ENCODE measurements at regions not wholly inside any gene's neighbourhood (a gene's known extent, or its start where the extent isn't known, plus 50 kb on each side); places are given as distances from the start of the nearest gene placed in this dataset.

GRCh38 chr6:137737836-137738596 lies 129.0 kb upstream of the TNFAIP3 start:
- no peak for DNase-seq

DNA sequence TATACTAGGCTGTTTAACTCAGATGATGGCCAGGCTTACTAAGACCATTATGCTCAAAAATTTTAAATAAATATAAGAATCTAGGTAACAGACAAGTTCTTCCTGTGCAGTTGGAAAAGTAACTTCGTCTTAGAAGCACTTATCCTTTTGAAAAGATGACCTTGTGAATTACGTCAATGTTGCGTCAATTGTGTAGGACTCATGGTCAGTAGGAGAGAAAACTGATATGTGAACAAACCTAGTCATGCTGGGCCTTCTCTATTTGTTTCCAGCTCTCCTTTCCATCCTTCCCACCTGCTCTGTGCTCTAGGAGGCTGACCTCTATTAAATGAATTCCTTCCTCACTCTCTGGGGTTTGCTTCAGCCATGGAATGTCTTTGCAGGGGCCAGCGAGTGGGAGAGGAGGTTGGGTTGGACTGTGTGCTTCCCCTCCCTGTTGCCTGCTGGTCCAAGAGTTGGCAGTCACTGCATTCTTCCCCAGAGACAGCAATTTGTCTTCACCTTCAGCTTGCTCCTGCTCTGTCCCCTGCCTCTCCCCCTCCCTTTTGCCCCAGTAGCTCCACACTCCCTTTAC lies 128.0 kb upstream of the TNFAIP3 start:
- DNase-seq = no peak

GRCh38 chr6:137739544-137739943 lies 127.5 kb upstream of the TNFAIP3 start:
- no peak for DNase-seq

- DNase-seq = no peak
Observed at GRCh38 chr6:137740091-137740755, 126.8 kb upstream of the TNFAIP3 start.

DNA sequence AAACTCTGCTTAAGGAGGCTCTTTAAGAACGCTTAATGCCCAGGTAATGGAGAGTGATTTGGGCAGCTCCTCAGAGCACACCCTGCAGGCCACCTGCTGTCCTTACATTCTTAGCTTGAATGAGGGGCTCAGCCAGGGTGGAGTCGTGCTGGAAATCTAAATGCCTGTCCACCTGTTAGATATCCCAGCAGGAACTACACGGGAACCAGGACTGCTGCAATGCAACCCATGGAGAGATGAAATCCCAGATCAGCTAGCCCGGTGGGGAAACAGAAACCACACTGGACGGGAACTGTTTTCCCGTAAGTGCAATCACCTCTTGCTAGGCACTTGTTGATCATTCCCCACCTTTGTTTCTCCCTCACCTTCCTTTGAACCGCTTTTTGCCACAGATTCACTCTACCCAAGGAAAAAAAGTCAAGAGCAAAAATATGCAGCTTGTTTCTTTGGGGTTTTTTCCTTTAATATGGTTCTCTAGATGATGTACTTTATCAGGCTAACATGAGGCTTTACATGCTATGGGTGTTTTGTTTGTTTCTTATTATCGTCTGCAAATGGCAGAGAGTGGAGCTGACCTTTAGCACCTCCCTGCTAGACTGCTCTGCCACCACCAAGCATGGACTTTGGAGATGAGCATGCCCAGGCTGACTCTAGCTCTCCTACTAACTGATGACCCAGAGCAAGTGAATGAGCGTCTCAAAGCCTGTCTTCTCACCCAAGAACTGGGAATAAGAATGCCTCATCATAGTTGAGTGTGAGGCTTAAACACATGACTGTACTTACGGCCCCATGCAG lies 125.9 kb upstream of the TNFAIP3 start:
- DNase-seq = no peak

DNA sequence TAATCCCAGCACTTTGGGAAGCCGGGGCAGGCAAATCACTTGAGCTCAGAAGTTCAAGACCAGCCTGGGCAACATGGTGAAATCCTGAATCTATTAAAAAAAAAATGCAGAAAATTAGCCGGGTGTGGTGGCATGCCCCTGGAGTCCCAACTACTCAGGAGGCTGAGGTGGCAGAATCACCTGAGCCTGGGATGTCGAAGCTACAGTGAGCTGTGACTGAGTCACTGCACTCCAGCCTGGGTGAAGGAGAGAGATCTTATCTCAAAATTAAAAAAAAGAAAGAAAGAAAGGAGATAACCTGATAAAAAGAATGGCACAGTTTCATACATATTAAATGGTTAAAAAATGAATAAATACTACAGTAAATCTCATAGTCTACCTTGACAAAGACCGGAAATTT lies 123.6 kb upstream of the TNFAIP3 start:
- DNase-seq = no peak

GRCh38 chr6:137744877-137745276 lies 122.2 kb upstream of the TNFAIP3 start:
- DNase-seq = no peak

DNA sequence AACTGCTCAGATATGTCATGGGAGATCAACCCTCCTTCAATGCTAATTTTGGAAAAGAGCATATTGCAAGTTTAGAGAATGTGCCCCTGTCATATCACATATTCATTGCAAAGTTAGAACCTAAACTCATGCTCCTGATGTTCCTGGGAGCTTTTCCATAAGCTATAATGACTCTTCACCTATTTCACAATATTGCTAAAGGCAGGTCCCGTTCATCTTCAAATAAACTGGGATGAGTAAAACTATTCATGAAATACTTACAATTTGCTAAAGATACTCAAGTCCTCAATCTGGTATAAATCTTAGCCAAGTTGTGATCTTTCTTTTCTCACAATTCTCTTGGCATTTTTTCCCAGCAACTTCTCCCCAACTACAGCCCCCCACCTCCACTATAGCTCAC lies 121.7 kb upstream of the TNFAIP3 start:
- no peak for DNase-seq

GRCh38 chr6:137746264-137746663 lies 120.8 kb upstream of the TNFAIP3 start:
- no peak for DNase-seq

- DNase-seq = no peak
Observed at GRCh38 chr6:137749696-137750211, 117.3 kb upstream of the TNFAIP3 start.

- DNase-seq = no peak
Observed at GRCh38 chr6:137750297-137750696, 116.8 kb upstream of the TNFAIP3 start.

DNA sequence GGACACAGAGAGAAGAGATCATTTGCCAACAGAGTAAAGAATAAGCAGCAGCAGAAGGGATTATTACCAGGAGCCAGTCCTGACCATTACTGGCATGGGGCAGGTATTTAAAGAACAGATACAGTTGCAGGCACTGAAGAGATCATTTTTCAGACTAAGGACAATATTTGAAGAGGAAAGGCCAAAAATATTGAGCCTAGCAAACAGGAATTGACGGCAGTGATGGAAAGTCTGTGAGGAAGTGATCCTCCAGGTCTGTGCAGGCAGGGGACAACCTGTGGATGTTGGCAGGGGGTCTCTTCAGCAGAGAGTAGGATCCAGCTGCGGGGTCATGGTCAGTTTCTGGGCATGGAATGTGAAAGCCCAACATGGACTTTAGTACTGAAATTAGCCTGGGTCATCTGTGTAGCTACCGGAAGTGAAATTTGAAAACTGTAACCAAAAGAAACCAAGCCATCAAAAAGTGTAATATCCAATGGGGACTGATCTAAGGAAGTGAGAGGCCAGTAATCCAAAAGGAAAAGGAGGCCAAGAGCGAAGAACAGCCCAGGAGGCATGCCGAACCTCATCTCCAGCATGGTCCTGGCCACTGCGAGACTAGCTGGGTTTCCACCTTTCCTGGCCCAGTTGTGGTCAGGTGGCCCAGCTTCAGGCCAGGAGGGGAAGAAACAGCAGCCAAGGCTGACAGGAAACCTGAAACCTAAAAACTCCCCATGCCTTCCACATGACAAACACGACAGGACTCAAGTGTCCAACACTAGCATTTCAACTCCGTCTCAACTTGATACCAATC lies 115.1 kb upstream of the TNFAIP3 start:
- DNase-seq = no peak

DNA sequence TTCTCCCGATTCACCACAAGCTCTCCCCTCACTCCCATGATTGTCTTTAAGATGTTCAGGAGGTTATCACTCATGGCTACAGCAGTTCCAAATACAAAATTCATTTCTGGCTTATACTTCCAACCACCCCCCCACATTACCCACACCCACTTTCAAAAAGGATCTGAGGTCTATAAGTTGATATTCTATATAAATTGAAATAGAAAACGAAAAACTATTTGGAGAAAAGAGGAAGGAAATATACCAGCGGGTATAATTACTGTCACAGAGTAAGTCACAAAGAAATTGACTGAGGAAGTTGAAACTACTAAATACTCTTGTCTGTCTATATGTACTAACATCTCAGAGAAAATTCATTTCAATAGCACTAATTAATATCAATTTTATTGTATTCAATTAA lies 112.7 kb upstream of the TNFAIP3 start:
- DNase-seq = no peak

DNA sequence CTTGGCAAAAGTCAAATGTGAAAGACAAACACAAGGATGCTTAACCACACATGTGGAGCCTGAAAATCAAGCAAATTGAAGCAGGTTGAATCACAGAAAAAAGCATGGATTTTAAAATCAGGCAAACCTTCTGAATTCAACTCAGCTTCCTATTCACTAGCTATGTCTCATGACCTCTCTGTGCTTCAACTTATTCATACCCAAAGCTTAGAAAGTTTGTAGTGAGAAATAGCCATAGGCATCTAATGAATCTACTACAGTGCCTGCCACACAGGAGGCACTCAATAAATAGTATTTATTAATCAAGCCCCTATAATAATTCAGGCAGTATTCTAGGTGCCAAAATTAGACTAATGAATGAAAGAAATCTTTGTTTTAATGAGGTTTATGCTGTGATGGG lies 112.2 kb upstream of the TNFAIP3 start:
- no peak for DNase-seq

GRCh38 chr6:137755284-137755683 lies 111.8 kb upstream of the TNFAIP3 start:
- no peak for DNase-seq

GRCh38 chr6:137756788-137757187 lies 110.3 kb upstream of the TNFAIP3 start:
- no peak for DNase-seq

DNA sequence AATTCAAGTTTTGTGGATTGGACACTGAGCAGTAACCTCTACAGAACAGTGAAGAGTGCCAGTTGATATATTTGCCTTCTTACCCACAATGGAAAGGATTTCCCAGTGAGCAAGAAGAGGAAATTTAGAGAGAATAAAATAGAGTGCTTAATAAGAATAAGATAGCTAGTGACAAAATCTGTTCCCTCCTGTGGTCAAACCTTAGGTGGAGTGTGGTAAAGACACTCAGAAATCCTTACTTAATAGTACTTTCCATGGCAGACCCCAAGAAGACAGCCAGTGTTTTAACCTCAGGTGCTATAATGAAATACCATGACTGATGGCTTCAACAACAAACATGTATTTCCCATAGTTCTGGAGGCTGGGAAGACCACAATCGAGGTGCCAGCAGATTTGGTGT lies 108.4 kb upstream of the TNFAIP3 start:
- DNase-seq = no peak

DNA sequence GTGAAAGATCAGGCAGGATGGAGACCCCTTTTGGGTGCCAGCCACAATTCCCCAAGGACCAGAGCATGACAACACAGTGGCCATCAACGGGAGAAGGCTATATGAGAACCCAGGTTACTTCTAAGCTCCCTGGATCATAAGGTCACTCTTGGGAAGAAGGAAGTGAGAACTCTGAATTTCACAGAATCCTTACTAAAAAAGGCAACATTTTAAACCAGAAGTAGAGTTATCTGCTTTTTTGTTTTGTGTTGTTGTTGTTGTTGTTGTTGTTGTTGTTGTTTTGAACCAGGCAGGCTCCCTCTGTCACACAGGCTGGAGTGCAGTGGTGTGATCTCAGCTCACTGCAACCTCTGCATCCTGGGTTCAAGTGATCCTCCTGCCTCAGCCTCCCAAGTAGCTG lies 107.4 kb upstream of the TNFAIP3 start:
- DNase-seq = no peak

GRCh38 chr6:137761072-137761471 lies 106.0 kb upstream of the TNFAIP3 start:
- no peak for DNase-seq

DNA sequence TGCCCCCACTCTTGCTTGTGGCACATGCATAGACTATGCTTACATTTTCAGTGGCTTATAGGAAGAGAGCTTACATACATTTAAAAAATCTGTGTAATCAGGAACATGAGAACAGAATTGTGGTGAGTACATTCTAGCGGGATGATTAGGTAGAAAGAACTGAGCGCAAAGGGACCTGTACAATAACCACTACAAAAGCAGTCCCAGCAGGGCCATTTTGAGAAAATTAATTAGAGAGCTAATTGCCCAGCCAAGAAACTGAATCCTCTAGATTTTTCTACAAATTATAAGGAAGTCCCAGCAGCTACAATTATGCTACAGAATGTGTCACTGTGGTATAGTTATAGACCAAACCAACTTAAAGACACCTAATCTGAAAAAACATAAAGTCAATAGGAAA lies 105.6 kb upstream of the TNFAIP3 start:
- no peak for DNase-seq

GRCh38 chr6:137762168-137763090 lies 104.6 kb upstream of the TNFAIP3 start:
- no peak for DNase-seq

Measured in activated gamma-delta T cell treated with Interleukin-2 at 50 U/mL for 16 hours (primary cell).